ENCODE measurements at regions not wholly inside any gene's neighbourhood (a gene's known extent, or its start where the extent isn't known, plus 50 kb on each side); places are given as distances from the start of the nearest gene placed in this dataset.
"Not testable (repeated sequence)": the region's sequence is repeated elsewhere in the genome, so short reads cannot be mapped to it uniquely, and the experiment has no call there.

DNA sequence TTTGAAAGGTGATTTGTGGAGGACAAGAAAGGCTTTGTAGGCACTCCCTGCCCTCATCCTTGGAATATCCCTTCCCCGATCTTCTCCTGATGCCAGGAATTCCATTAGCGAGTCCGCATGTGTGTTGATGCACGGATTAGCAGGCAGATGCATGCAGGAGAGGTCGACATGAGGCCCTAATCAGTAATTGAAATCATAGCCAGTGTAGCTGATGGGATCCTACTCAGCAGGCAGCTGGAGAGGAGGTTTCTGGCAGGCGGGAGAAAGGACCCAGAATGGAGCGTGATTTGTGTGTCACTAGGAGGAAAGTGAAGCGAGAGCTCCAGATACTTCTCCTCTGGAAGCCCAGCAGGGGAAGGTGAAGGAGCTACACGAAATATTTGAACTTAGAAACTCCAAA lies 196.3 kb upstream of the CDH11 start:
- DNase-seq: no peak

DNA sequence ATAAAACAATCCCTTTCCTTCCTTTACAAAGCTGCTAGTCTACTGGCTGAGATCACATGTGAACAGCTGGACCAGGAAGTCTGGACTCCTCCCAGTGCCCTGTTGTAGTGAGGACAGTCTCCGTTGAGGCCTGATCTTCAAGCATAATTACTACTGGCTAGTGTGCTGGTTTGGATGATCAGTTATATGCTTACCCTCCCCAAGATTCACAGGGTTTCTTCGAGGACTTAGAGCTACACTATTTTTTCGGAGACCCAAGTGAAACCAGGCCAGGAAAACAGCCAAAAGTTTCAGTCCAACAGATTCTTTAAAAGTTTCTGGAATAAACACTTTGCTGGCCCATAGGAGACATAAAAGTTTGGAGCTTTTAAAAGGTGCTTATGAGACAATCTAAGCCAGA lies 194.9 kb upstream of the CDH11 start:
- no peak for DNase-seq

DNA sequence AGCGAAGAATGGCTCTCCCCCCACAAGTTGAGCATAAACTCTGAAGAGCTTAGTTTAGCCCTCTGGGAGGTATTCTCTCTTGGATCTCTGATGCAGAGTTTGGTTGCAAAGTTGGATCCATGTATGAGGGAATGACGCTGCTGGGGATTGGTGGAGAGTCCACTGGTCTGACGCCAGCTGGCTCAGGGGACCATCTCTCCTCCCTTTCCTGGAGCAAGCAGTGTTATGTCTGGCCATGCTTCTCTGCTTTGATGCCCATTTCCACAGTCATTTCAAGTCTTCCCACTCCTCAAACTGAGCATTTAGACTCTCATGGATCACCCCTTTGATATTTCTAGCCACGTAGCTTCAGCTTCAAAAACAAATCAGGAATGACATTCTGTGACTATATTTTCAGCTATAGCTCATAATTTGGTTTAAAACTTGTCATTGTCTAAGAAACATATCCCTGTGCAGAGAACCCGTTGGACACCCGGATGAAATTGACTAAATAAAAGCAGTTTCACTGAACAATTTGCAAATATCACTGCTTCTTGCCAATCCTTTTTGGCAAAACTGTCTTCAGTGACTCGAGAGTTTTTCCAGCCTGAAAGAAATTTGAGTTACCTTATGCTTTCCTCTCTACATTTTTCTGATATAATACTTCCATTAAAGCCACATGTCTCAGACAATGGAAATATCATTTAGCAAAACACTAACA lies 193.4 kb upstream of the CDH11 start:
- no peak for DNase-seq

DNA sequence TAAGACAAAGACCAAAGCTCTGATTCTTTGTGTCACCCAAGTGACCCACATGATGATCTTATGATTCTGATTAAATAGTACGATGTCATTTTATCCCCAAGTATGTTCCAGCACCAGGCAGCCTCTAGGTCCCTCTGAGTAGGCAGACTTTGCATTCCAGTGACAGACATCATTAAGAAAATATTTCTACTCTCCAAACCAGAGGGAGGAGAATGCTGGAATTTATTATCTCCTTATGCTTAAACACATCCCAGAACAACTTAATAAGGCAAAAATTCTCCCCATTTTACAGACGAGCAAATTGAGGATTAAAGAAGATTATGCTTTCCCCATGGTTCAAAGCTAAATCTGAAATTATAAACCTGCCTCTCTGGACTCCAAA lies 192.8 kb upstream of the CDH11 start:
- DNase-seq: no peak

DNA sequence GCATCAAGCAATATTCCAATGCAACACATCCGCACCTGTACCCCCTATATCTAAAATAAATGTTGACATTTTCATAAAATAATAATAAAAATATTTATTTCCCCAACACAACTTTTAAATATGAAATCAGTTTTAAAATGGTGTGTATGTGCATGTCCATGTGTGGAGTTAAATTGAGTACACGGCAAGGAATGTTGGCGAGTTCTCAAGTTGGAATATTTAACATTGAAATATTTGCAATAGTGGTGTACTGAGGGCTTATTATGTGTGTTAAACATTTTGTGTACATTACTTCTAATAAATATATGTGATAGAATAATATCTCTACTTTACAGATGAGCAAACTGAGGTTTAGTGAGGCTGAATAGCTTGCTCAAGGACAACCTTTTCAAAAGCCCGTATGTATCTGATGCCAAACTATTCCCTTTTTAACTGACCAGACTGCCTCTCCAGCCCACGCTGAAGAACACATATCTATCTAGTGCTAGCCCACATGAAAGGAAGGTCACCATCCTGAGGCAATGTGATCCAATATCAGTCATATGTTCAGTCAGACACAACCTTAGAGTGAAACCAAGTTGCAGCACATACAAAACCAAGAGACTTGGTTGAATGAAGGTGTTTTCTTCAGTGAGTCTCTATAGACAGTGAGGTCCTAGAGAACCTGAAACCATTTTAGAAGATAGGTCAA lies 192.2 kb upstream of the CDH11 start:
- no peak for DNase-seq

DNA sequence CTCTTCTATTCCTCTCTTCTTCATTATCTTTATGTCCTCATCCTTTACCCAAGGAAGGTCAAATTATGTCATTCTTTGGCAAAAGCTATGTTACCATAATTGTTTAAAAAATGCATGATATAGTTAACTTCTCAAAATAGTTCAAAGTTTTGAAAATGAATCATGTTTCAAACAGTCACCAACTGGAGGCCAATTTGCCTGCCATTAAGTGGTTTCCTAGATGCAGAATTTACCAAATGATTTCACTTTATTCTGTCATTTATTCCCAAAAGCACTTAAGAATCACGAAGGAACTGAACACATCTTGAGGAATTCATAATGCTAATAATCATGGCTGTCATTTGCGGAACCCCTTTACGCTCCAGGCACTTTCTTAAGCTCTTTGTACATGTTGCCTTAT lies 190.9 kb upstream of the CDH11 start:
- DNase-seq: no peak

DNA sequence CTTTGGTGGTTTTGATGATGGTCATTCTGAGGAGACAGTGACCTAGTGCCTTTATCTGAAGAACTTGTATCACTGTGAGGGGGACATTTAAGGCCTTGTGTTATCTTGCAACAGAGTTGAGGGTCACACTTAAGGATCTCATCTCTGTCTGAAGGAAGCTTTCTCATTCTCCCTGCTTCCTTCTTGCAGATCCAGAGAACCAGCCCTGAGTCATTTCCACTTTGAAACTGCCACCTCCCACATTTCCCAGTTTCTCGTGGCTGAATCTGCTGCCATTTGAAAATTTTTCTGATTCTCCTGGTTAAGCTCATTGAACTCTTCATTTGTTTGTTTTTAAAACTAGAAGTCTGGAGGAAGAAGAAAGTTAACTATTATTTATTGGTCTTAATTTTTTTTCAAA lies 190.2 kb upstream of the CDH11 start:
- DNase-seq: no peak

DNA sequence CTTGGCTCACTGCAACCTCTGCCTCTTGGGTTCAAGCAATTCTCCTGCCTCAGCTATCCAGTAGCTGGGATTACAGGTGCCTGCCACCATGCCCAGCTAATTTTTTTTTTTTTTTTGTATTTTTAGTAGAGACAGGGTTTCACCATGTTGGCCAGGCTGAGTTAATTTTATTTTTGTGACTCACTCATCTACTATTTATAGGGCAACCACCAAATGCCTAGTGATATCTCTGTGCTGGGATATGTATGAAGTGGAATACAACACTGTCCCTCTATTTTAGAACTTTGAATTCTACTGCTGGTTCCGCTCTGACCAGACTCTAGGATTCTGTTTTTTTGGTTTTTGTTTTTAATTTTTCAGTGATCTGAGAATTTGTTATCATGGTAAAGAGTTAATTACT lies 188.6 kb upstream of the CDH11 start:
- not testable (repeated sequence) for DNase-seq

DNA sequence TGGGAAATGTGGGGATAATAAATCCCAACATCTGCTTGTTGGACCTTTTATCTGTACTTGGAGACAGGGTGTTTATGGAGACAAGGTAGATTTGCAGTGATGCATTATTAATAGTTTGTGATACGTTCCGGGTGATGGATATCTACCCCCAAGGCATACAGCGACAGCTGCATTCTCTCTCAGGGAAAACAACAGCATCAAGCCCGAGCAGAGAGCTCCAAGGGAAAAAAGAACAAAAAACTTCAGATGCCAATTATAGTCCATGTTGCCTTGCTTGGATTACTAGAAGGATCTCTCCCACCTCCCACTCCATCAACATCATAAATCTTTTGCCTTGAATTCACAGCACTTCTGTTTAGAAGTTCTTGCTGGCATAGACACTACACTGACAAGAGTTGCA lies 187.5 kb upstream of the CDH11 start:
- no peak for DNase-seq

DNA sequence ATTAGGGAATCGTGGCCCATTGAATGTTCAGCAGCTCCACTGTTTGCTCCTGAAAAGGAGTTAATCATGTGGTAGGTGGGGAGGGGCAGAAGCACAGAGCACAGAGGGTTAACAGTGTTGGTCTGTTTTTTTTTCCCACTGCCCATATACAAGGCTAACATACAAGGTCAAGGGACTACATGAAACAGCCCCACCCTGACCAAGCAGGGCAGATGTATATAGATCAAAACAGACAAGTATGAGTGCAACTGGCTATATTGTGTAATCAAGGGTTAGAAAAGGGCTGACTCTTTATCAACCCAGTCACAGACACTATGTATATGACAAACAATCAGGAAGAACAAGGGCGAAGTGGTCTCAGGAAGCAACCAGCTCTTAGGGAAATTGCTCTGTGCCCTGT lies 186.6 kb upstream of the CDH11 start:
- DNase-seq: no peak

DNA sequence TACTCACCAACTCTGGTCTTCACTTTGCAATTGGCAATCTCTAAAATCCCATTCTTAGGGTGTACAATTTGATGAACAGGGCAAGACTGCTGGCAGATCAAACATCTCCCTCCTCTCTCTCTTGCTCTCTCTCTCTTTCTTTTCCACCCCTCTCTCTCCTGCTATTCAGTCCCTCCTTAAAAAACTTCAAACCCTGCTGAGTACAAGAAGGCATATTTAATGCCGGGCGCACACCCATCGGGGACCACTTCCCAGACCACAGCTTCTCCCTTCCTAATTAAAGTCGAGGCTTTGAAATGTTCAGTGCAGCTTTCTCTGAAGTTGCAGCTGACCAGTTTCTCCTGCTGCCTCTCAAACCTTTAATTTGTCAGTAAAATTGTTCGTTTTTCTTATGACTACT lies 185.4 kb upstream of the CDH11 start:
- no peak for DNase-seq

DNA sequence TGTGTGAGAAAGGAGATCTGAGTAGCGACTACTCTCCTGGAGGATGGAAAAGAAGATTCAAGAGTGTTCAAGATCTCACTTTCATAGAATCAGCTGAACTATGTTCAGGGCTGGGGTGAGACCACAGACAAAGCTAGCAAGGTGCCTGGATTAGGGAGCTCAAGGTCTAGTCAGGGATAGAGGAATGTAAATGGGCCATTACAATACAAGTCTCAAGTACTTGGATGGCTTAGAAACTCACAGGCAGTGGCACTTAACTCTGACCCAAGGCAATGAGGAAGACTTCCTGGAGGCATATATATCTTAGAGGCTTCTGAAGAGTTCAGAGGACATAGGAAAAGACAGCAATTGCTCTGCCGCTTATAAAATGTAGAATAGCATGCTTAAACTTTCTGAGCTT lies 184.9 kb upstream of the CDH11 start:
- DNase-seq: no peak

DNA sequence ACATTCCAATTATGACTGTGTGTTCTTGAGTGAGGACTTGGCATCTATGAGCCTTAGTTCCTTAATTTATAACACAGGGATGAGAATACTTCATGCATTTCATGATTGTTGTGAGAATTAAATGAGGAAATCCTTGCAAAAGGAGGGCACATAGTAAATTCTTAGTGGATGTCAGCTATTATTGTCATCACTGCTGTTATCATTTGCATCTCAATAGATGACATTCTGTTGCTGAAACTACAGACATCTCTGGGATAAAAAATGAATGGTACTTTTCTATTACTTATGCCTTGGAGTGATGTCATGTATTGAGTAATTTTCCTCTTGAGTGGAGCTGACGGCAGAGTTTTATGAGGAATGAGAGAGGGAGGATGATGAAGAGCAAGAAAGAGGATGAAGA lies 184.4 kb upstream of the CDH11 start:
- DNase-seq: no peak

DNA sequence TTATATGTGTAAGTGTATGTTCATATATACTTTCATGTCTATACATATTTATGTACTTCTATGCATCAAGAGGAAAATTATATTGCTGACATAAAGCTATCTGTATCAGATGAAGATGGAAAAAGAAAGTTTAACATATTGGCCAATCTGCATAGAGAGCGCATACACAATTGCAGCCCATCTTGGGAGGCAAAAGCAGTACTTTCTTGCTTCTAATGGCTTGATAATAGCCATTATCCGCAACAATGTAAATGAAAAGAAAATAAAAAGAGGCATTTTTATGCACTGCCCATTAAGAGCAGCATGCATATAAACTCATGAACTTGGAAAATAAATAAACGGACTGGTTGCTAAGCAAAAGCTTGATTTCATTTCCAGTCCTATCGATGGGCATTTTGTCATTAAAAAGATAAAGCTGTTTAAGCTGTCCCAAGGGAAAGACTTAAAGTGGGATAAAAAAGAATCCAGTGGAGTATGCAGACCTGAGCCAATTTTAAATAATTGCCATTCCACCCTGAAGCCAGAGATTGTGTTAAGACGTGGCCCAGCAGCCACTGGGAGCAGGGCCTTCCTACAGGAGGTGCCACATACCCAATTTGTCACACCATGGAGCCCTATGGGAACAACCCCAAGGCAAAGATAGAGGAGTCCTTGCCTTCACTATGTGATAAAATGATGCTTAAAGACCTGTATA lies 183.6 kb upstream of the CDH11 start:
- DNase-seq: no peak

DNA sequence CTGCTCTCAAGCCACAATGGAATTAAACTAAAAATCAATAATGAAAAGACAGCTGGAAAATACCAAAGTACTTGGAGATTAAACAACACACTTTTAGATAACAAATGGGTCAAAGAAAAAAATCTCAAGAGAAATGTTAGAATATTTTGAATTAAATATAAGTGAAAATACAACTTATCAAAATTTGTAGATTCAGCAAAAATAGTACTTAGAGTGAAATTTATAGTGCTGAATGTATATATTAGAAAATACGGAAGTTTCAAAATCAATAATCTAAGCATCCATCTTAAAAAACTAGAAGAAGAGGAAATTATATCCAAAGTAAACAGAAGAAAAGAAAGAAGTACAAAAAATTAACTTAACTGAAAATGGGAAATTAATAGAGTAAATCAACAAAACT lies 179.2 kb upstream of the CDH11 start:
- no peak for DNase-seq

DNA sequence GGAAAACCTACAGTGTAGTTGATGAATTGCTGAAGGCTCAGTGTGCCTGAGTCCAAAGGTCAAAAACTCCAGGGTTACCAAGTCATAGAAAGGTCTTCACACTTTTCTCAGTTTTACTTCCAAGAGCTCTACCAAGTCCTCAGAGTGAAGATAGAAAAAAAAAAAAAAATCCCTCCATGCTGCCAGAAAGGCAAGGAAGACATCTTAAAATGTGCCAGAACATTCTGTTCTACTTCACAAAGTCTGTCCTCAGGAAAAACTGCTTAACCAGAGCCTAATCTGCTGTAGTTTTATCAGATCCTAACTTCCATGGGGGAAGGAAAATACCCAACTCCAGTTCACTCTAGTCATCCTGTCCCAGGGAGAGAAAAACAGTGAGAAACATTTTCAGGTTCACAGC lies 175.6 kb upstream of the CDH11 start:
- DNase-seq: no peak

DNA sequence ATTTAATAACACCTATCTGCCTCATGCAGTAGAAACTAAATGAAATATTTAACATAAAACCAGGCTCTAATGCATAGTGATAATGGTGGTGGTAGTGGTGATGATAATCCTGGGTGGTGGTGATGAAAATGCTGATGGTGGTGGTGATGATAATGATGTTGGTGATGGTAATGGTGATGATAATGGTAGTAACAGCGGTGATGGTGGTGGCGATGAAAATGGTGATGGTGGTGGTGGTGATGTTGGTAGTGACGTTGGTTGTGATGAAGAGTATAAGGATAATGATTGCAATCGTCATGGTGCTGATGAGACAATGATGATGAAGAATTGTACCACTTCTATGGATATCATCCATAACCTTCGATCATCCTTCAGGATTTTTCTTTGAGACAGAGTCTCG lies 173.7 kb upstream of the CDH11 start:
- no peak for DNase-seq

DNA sequence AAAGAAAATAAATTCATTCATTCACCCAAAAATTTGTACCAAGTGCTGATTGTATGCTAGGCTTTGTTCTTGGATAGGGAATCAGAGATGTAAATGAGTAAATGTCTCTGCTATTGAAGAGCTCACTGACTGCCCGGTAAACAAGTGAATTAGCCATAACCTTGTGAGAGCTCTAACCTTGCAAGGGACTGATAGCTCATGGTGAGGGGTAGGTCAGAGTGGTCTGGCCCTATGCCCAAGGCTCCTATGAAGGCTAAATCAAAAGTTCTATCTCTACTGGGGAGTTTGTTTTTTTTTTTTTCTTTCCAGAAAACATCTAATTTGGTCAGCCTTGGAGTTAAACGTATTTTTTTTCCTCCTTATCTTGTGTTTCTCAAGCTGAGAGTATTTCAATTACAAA lies 172.8 kb upstream of the CDH11 start:
- DNase-seq: no peak

DNA sequence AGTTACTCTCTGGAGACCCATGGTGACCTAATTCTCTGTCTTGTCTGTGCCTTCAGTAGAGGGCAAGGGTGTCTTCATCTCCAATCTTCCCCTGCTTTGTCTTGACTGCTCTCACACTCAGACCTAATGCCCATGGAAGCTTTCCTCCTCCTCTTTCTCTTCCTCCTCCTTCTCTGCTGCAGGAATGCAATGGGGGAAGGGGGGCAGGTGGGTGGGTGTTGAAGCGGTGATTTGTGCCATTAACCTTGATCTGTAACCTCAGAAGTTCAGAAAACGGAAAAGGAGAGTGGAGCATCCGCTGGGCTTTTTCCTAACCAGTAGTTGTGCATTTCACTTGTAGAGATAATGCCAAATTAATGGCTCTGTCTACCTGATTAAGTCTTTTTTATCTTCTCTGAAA lies 172.3 kb upstream of the CDH11 start:
- no peak for DNase-seq

DNA sequence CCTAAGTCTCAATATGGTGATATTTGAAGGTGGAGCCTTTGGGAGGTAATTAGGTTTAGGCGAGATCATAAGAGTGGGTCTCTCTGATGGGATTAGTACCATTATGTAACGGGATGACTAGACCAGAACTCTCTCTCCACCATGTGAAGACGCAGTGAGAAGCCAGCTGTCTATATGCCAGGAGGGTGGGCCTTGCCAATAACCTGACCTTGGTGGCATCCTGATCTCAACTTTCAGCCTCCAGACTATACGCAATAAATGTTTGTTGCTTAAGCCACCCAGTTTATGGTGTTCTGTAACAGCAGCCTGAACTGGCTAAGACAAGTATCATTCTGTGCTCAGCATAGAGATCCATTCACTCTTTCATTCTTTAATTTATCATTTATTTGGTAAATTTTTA lies 167.2 kb upstream of the CDH11 start:
- DNase-seq: no peak

DNA sequence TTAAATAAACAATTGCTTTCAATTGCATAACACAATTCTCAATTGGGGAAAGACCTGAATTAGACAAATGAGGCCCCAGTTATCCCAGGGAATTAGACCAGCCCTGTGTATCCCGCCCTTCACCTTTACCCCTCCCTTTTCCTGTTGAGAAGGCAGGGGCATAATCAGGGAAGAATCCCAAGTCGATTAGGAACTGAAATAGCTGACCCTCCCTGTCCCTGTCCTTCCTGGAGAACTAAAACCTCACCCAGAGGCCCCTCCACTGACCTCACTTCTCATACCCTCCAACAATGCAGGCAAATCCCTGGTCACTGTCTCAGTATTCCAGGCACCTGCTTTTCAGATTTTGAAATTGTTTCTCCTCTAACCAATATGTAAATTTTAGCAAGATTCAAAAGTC lies 165.4 kb upstream of the CDH11 start:
- DNase-seq: no peak

DNA sequence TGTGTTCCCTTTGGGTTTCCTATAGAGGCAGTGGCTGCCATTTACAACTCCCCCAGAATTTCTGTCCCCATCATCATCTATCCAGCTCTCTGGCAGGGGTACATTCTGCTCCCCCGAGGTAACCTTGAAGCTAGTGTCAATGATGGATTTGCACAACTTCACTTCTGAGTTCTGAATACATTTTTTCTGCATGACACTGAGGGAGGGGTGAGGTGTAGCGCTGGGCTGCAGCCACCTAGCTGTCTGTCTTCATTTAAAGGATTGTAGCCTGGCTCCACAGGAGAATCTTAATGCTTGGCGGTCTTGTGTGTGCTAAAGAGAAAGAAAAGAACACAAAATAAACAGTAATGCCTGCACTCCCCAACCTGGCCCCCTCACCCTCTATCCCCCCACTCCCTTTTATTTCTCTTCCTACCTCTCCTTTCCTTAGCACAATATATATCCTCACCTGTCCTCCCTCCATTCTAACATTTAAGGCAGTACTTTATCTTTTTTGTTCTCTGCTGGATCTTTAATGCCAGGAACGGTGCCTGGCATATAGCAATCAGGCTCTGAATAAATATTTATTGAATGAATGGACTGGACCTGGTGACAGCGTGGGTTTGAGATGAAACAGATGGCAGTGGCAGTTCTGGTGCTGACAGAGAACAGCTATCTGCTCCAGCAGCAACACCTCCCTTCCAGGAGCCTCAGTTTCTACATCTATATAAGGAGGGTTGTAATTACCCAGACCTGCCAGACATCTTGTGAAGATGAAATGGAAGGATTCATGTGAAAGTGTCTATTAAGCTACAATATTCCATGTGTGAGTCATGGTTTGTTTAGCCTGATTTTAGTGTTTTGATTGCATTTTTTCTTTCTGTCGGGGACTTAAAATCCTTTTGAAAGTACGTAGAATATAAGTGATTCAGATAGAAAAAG lies 163.5 kb upstream of the CDH11 start:
- DNase-seq: no peak

DNA sequence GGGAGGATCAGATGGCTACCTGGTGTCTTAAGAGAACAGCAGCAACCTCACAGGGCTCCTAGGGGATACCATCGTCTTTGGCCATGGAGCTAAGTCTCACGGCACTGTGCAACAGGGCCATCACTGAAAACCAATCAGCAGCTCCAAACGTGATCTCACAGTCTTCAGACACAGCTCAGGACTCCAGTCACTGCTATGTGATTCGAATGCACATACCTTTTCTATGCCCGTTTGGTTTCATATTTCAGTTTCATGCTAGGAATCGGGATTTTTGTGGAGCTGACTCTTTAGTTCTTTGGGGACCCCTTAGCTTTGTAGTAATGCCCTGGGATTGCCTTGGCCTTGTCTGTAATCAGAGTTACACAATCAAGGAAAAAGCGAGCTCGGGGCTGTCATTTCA lies 162.8 kb upstream of the CDH11 start:
- DNase-seq: no peak
